GM19438 (cell line): ENCODE measurements at regions not wholly inside any gene's neighbourhood (a gene's known extent, or its start where the extent isn't known, plus 50 kb on each side); places are given as distances from the start of the nearest gene placed in this dataset.
"Not testable (repeated sequence)": the region's sequence is repeated elsewhere in the genome, so short reads cannot be mapped to it uniquely, and the experiment has no call there.

Source experiments
- ATAC-seq: cut with Tn5 transposase; IDR thresholded peaks from one replicate; pipeline ENCODE4 v1.9.1; 2021; ENCODE audit warnings: low read depth; ENCODE audit not compliant: unreplicated experiment

GRCh38 chr10:11691319-11691755, 50.8 kb upstream of the ECHDC3 start:
- no peak for ATAC-seq

GRCh38 chr10:11689945-11690736, 52.0 kb upstream of the ECHDC3 start:
- no peak for ATAC-seq

- ATAC-seq: not testable (repeated sequence)
These were observed 53.8 kb upstream of the ECHDC3 start for GRCh38 chr10:11688448-11688795.

GRCh38 chr10:11687779-11688447, 54.3 kb upstream of the ECHDC3 start:
- ATAC-seq: no peak

GRCh38 chr10:11687357-11687771, 54.8 kb upstream of the ECHDC3 start:
- ATAC-seq: no peak

- ATAC-seq: no peak
These were observed 56.4 kb upstream of the ECHDC3 start for GRCh38 chr10:11685787-11686218.

GRCh38 chr10:11684717-11685645, 57.2 kb upstream of the ECHDC3 start:
- peak; percentile 69 for ATAC-seq

GRCh38 chr10:11684341-11684716, 57.9 kb upstream of the ECHDC3 start:
- ATAC-seq: peak; percentile 17

- ATAC-seq: no peak
These were observed 58.5 kb upstream of the ECHDC3 start for GRCh38 chr10:11683529-11684320.

- no peak for ATAC-seq
These were observed 59.3 kb upstream of the ECHDC3 start for GRCh38 chr10:11682851-11683250.

GRCh38 chr10:11682267-11682683, 59.9 kb upstream of the ECHDC3 start:
- ATAC-seq: no peak

GRCh38 chr10:11680496-11680895, 61.7 kb upstream of the ECHDC3 start:
- ATAC-seq: no peak

GRCh38 chr10:11679946-11680345, 62.2 kb upstream of the ECHDC3 start:
- no peak for ATAC-seq

GRCh38 chr10:11678074-11678793, 63.9 kb upstream of the ECHDC3 start:
- peak; percentile 86 for ATAC-seq

GRCh38 chr10:11677480-11677879, 64.7 kb upstream of the ECHDC3 start:
- ATAC-seq: no peak

- ATAC-seq: no peak
These were observed 62.2 kb upstream of the USP6NL start for GRCh38 chr10:11673346-11674280.

- ATAC-seq: no peak
These were observed 61.4 kb upstream of the USP6NL start for GRCh38 chr10:11672836-11673235.

GRCh38 chr10:11670381-11670780, 58.9 kb upstream of the USP6NL start:
- no peak for ATAC-seq
